NOMO-1 (cell line): ENCODE measurements at regions not wholly inside any gene's neighbourhood (a gene's known extent, or its start where the extent isn't known, plus 50 kb on each side); places are given as distances from the start of the nearest gene placed in this dataset.
"Not testable (repeated sequence)": the region's sequence is repeated elsewhere in the genome, so short reads cannot be mapped to it uniquely, and the experiment has no call there.

Experiments
- DNase-seq, 2 experiments: peaks; one replicate each; lab custom pipeline; 2025; ENCODE audit not compliant: unreplicated experiment in 2 of 2; lab: John Stamatoyannopoulos, UW

GRCh38 chr6:14759976-14760672 is 485.7 kb upstream of the JARID2 start:
- no peak for DNase-seq

GRCh38 chr6:14762077-14762476 is 483.8 kb upstream of the JARID2 start:
- DNase-seq, result no peak

GRCh38 chr6:14763139-14763538 is 482.7 kb upstream of the JARID2 start:
- no peak for DNase-seq

GRCh38 chr6:14763616-14764015 is 482.3 kb upstream of the JARID2 start:
- DNase-seq, result no peak

- no peak for DNase-seq
Observed at GRCh38 chr6:14765106-14765505, 480.8 kb upstream of the JARID2 start.

- DNase-seq, result peak; percentile 15 to 43
Observed at GRCh38 chr6:14765721-14766390, 480.0 kb upstream of the JARID2 start.

DNA sequence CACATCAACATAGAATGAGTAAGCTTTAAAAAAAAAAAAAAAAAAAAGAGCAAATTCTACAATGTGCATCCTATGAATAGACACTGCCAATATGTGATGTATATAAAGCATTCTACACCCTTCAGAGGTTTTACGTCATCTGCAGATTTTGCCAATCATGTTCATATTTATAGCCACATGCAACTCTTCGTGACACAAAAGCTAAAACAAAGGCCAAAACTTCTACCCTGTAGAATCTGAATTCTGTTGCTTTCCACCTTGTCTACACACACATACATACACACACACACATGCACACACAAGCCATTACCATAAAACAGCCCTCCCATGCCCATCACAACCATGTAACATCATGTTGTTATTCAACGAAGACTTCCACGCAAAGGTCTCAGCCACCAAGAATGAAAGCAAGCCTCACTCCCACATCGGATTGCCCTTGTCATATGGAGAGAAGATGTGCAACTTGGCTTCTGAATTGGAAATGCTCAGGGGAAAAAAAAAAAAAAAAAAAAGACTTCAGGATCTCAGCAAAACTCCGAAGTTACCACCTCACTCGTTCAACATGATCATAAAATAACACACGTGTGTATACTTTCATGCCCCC is 479.4 kb upstream of the JARID2 start:
- DNase-seq, result no peak

GRCh38 chr6:14767226-14767625 is 478.6 kb upstream of the JARID2 start:
- no peak for DNase-seq

DNA sequence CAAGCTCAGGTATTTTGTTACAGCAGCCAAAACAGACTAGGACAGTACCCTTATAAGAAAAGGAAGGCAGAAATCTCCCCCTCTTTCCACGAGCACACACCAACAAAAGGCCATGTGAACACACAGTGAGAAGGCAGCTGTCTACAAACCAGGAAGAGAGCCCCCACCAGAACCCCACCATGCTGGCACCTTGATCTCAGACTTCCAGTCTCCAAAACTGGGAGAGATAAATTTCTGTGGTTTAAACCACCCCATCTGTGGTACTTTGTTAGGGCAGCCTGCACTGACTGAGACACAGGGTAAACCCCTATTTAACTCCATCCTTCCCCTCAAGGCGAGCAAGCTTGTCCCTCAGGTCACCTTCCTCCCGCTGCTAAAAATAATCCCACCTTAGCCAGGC is 475.8 kb upstream of the JARID2 start:
- no peak for DNase-seq

DNA sequence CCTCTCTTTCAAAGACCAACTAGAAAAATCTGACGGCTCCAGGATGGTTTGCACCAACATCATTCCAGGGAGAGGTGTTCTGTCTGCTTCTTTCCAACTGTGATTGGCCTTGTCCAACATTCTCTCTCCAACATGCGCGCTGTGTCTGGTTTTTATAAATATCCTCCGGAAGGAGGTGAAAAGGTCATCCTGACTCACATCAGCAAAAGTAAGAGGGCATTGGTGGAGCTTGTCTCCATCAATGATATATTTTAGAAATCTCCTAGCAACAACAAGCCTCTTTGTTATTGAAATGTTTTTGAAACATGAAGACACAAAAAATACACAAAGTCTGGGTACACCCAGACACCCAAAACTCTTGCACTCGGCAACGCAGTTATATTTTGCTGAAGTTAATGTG is 475.3 kb upstream of the JARID2 start:
- no peak for DNase-seq

- DNase-seq, result no peak
Observed at GRCh38 chr6:14771016-14771415, 474.9 kb upstream of the JARID2 start.

DNA sequence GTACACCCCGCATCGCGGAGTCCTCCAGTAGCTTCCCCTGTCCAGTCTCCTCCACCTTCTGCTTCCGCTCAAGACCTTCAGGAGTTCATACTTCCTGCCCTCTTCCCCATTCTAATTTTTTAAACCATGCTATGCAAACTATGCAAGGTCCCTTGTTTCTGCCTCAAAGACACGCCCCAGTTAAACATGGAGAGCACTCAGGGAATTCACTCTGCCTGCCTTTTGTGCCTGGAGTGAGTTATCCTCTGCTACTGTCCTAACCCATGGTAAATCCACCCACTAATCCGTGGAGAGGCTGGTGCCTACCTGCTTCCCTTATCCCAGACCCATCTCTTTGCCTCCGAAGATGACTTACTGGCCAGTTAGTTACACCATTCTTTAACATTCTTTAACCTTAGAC is 473.7 kb upstream of the JARID2 start:
- no peak for DNase-seq

DNA sequence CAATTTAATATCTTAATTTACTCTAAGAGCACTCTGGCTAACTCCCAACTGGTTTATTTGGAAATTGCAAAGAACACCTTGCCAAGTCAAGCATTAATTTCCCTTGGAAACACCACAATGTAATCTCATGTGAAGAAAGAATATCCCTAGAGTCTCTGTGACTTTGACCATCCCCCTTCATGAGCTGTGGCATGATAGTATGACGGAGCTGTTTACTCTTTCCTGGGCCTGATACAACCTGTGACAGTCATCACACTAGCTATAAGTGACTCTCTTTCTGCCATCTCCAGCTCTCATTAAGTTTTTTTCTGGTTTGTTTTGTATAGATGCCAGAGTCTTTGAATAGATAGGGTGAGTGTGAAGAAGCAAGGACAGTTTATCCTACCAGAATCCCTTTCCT is 470.3 kb upstream of the JARID2 start:
- DNase-seq, result no peak

DNA sequence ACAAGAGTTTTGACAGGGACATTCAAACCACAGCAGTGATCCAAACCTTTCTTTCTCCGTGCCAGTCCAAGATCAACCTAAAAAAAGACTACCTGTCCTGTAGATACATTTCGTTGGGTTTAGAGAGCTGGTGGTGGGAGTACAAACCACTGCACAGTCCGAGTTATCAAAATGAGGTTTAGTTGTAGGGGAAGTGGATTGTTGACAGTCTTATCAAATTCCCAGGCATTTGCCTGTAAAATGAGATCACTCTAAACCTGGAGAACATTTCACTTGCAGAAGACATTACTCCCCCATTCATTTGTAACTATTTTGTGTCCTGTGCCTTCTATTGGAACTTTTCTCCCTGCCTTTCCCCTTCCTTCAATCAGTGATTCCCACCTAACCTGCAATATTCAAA is 469.6 kb upstream of the JARID2 start:
- DNase-seq, result no peak

DNA sequence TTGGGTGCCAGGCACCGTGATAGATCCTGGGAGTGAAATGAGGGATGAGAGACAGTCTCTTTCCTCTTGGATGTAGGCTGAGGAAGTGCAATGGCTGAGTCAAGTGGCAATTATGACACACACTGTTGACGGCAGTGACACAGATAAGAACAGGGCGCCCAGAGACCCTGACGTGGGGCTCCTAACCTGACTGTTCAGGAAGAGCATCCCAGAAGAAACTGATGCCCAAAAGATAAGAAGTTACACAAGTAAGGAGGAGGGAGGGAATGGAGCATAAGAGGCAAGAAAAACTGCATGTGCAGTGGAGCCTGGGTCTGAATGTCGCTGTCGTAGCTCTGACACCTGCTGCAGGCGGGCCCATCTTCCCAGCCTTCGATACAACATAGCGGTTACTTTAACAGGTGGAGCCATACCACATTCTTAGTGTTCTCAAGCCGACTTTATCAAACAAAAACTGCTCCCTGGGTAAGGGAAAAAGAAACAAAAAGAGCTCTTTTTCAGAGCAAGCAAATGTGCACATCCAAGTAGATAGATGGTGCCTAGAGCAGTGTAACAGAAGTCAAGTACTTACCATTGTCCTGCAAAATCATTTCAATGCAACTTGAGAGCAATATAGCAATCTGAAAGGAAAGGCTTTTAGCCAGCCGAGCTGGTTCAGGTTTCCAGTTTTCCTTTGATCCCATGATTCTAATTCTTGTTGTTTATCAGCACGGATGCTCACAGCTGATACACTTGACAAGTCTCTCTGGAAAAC is 463.9 kb upstream of the JARID2 start:
- DNase-seq, result no peak

DNA sequence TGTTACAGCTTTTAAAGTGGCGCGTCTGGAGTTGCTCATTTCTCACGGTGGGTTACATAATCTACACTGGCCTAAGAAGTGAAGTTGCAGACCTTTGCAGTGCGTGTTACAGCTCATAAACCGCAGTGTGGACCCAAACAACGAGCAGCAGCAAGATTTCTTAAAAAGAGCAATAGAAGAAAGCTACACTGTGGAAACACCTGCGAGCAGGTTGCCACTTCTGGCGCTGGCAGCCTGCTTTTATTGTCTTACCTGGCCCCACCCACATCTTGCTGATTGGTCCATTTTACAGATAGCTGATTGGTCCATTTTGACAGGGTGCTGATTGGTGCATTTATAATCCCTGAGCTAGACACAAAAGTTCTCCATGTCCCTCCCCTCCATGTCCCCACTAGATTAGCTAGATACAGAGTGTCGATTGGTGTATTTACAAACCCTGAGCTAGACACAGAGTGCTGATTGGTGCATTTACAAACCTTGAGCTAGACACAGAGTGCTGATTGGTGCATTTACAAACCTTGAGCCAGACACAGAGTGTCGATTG is 462.9 kb upstream of the JARID2 start:
- not testable (repeated sequence) for DNase-seq

DNA sequence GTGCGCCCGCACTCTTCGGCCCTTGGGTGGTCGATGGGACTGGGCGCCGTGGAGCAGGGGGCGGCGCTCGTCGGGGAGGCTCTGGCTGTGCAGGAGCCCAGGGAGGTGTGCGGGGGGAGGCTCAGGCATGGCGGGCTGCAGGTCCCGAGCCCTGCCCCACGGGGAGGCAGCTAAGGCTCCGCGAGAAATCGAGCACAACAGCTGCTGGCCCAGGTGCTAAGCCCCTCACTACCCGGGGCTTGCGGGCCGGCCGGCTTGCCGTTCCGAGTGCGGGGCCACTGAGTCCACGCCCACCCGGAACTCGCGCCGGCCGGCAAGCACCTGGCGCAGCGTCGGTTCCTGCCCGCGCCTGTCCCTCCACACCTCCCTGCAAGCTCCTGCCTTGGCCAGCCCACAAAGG is 462.3 kb upstream of the JARID2 start:
- no peak for DNase-seq

- DNase-seq, result no peak
Observed at GRCh38 chr6:14784596-14785492, 461.0 kb upstream of the JARID2 start.

- no peak for DNase-seq
Observed at GRCh38 chr6:14785493-14785790, 460.4 kb upstream of the JARID2 start.

DNA sequence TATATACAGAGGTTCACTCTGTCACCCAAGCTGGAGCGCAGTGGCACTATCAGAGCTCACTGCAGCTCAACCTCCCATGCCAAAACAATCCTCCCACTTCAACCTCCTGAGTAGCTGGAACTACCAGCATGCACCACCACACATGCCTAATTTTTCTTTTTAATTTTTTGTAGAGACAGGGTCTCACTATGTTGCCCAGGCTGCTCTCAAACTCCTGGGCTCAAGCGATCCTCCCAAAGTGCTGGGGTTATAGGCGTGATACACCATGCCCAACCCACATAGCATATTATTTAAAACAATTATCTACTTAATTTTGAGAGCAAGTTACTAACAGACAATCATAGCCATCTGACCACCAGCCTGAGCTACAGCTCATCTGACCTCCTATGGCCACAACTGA is 459.9 kb upstream of the JARID2 start:
- DNase-seq, result no peak
